ENCODE measurements at regions not wholly inside any gene's neighbourhood (a gene's known extent, or its start where the extent isn't known, plus 50 kb on each side); places are given as distances from the start of the nearest gene placed in this dataset.

DNA sequence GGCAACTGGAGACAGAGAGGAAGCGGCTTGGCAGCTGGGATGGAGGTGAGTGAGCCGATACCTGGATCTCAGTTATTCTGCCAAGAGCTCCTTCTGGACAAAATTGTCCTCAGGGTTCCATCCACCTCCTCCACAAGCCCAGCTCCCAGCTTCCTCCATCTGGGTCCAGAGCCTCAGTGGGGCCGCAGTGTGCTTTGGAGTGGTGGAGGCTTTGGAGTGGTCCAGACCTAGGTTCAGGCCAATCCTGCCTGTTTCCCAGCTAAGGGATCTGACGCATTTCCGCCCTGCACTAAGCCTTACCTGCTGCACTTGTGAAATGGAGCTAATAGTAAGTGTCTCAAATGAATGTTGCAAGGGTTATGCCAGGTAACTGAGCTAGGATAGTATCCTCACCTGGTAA lies 355.7 kb upstream of the SHH start:
- TF ChIP-seq, protein P1, sequence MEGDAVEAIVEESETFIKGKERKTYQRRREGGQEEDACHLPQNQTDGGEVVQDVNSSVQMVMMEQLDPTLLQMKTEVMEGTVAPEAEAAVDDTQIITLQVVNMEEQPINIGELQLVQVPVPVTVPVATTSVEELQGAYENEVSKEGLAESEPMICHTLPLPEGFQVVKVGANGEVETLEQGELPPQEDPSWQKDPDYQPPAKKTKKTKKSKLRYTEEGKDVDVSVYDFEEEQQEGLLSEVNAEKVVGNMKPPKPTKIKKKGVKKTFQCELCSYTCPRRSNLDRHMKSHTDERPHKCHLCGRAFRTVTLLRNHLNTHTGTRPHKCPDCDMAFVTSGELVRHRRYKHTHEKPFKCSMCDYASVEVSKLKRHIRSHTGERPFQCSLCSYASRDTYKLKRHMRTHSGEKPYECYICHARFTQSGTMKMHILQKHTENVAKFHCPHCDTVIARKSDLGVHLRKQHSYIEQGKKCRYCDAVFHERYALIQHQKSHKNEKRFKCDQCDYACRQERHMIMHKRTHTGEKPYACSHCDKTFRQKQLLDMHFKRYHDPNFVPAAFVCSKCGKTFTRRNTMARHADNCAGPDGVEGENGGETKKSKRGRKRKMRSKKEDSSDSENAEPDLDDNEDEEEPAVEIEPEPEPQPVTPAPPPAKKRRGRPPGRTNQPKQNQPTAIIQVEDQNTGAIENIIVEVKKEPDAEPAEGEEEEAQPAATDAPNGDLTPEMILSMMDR (IDR thresholded peaks at IDR 0.05) = no peak
- DNase-seq (ENCODE audit: low spot score in 2 of 2) = no peak
- H3K4me1 ChIP-seq = no peaks in the 10 kb centered on the region
- intact Hi-C loops (cut with DNase I) = no loop called here
- H3K36me3 ChIP-seq = no peaks in the 10 kb centered on the region
- H3K27me3 ChIP-seq = no peaks in the 10 kb centered on the region
- no peak overlapping the region for H3K27ac ChIP-seq
- H3K9me3 ChIP-seq = no peaks in the 10 kb centered on the region
- H3K4me3 ChIP-seq = no peak overlapping the region

- DNase-seq (ENCODE audit: low spot score in 2 of 2) = no peak
- Histone ChIP-seq H3K27me3 (no peaks in the 10 kb centered on the region), H3K4me3 (no peak overlapping the region), H3K36me3 (no peaks in the 10 kb centered on the region), H3K27ac (no peak overlapping the region), H3K4me1 (no peaks in the 10 kb centered on the region), H3K9me3 (no peaks in the 10 kb centered on the region)
- intact Hi-C loops (cut with DNase I) = no loop called here
- TF ChIP-seq, protein P1 (IDR thresholded peaks at IDR 0.05) = no peak
Observed at GRCh38 chr7:156167417-156167807, 355.1 kb upstream of the SHH start.

DNA sequence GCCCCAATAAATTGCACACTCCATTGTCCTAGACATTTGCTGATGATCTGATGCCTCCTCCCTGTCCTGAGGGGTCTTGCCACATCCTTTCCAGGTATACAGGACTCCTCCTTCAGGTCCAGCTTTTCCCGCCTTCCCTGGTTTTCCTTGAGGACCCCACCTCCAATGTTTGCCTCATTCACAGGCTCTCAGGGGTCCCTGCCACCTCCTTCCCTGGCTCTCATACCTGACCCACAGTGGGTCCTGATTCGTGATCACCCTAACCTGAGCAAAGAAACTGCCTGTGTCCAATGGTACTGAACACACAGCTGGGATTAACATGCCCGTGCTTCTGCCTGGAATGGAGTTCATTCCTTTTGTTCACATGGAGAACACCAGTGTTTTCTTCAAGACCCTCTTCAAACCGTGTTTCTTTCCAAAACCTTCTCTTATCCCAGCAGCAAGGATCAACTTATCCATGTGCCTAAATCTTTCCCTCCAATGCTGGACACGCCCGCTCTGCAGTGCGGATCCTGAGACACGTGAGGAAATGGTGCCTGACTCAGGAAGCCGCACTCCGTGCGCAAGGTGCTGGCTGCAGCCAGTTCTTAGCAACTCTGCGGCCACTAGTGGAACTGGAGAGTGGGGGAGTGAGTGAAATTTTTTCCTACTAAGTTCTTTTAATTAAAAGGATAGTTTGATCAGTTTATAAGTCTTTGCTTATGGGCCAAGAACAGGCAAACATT lies 354.6 kb upstream of the SHH start:
- Histone ChIP-seq H3K27me3 (no peaks in the 10 kb centered on the region), H3K36me3 (no peaks in the 10 kb centered on the region), H3K4me1 (no peaks in the 10 kb centered on the region), H3K4me3 (no peak overlapping the region), H3K9me3 (no peaks in the 10 kb centered on the region), H3K27ac (no peak overlapping the region)
- intact Hi-C loops (cut with DNase I) = no loop called here
- DNase-seq (ENCODE audit: low spot score in 2 of 2) = no peak
- TF ChIP-seq, protein P1 (IDR thresholded peaks at IDR 0.05) = no peak

- Histone ChIP-seq H3K4me3 (no peak overlapping the region), H3K27ac (no peak overlapping the region), H3K36me3 (no peaks in the 10 kb centered on the region), H3K27me3 (no peaks in the 10 kb centered on the region), H3K9me3 (no peaks in the 10 kb centered on the region), H3K4me1 (no peaks in the 10 kb centered on the region)
- DNase-seq (ENCODE audit: low spot score in 2 of 2) = no peak
- intact Hi-C loops (cut with DNase I) = no loop called here
- TF ChIP-seq, protein P1 (IDR thresholded peaks at IDR 0.05) = no peak
Observed at GRCh38 chr7:156163747-156164146, 351.5 kb upstream of the SHH start.

DNA sequence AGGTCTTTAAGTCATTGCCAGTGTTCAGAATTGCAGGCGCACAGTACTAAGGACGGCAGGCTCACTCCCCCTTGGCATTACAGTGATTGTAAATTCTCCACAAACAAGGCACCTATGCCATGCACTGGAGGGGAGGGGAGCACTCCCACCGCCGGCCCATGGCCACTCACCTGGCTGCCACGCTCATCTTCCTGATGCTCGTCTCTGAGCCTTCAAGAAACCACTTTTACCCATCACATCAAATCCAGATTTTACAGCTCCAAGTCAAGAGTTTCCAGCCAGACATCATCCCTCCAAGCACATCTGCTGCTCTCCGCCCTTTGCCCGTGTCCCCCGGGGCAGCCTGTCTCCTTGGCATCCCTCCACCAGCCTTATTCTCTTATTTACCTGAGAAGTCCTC lies 350.2 kb upstream of the SHH start:
- intact Hi-C loops (cut with DNase I) = no loop called here
- no peak for DNase-seq (ENCODE audit: low spot score in 2 of 2)
- H3K9me3 ChIP-seq = no peaks in the 10 kb centered on the region
- no peaks in the 10 kb centered on the region for H3K4me1 ChIP-seq
- H3K27ac ChIP-seq = no peak overlapping the region
- no peak overlapping the region for H3K4me3 ChIP-seq
- no peaks in the 10 kb centered on the region for H3K36me3 ChIP-seq
- H3K27me3 ChIP-seq = no peaks in the 10 kb centered on the region
- TF ChIP-seq, protein P1 (IDR thresholded peaks at IDR 0.05) = no peak

DNA sequence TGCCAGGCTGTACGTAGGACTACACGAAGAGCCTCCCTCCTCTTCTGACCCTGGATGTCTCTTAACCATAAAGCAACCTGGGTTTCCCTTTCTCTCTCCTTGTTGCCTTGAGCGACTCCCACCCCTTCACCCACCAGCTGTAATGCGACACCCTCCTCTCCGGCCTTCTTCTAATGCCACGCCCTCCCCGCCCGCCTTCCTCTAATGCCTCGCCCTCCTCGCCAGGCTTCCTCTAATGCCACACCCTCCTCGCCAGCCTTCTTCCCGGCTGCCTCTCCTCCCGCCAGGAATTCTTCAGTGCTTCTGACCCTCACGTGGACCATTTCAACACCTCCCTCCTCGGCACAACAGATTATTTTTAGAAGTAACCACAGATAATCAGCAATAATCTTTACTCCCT lies 348.5 kb upstream of the SHH start:
- TF ChIP-seq, protein P1 (IDR thresholded peaks at IDR 0.05) = no peak
- no peaks in the 10 kb centered on the region for H3K27me3 ChIP-seq
- no peak overlapping the region for H3K4me3 ChIP-seq
- intact Hi-C loops (cut with DNase I) = no loop called here
- no peak overlapping the region for H3K27ac ChIP-seq
- no peaks in the 10 kb centered on the region for H3K4me1 ChIP-seq
- no peaks in the 10 kb centered on the region for H3K9me3 ChIP-seq
- no peak for DNase-seq (ENCODE audit: low spot score in 2 of 2)
- no peaks in the 10 kb centered on the region for H3K36me3 ChIP-seq
